HG03039 (cell line): ENCODE measurements at regions not wholly inside any gene's neighbourhood (a gene's known extent, or its start where the extent isn't known, plus 50 kb on each side); places are given as distances from the start of the nearest gene placed in this dataset.

Experiments
- ATAC-seq: cut with Tn5 transposase; IDR thresholded peaks from one replicate; pipeline ENCODE4 v1.9.1; 2021; ENCODE audit warnings: mild to moderate bottlenecking, moderate library complexity; ENCODE audit not compliant: unreplicated experiment

GRCh38 chr7:47691988-47692387 lies 110.1 kb upstream of the TNS3 start:
- ATAC-seq = no peak

DNA sequence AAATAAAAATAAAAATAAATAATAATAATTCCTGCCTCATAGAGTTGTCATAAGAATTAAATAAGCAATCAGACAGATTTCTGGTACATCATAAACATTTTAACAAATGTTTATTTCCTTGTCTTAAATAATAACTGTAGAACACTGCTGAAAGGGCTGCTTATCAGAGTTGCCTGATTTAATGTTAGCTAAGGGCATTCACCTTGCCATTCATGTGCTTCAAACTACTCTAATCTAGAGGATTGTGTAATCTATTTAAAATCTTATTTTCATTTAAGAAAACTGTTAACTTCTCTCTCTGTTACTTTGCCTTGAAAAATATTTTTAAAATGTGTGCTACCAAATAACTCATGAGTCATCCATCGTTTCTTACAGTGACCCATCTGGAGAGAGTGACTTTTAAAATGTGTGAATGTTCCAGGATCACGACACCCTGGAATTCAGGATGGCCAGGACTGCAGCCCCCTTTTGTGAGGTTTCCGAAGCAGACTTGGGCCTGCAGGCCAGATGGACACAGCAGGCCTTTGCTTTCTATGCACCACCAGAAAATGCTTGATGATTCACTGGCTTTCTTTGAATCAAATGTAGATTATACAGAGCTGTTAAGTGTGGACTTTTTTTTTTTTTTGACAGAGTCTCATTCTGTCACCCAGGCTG lies 109.1 kb upstream of the TNS3 start:
- no peak for ATAC-seq

DNA sequence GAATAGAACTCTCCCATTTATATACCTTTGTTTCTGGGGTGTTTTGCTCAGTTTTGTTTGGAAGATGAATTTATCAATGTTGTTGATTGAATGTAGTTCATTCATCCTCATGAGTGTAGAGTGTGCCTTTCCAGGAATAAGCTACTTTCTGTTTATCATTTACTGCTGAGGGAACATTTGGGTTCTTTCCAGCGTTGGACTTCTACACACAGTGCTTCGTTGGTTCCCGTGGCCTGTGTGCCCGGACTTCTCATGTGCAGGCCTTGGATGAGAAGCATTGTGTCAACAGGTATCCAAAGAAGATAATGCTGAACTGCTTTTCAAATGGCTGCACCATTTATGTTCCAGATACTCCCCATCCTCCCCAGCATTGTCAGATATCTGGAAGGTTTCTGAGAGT lies 107.6 kb upstream of the TNS3 start:
- no peak for ATAC-seq

DNA sequence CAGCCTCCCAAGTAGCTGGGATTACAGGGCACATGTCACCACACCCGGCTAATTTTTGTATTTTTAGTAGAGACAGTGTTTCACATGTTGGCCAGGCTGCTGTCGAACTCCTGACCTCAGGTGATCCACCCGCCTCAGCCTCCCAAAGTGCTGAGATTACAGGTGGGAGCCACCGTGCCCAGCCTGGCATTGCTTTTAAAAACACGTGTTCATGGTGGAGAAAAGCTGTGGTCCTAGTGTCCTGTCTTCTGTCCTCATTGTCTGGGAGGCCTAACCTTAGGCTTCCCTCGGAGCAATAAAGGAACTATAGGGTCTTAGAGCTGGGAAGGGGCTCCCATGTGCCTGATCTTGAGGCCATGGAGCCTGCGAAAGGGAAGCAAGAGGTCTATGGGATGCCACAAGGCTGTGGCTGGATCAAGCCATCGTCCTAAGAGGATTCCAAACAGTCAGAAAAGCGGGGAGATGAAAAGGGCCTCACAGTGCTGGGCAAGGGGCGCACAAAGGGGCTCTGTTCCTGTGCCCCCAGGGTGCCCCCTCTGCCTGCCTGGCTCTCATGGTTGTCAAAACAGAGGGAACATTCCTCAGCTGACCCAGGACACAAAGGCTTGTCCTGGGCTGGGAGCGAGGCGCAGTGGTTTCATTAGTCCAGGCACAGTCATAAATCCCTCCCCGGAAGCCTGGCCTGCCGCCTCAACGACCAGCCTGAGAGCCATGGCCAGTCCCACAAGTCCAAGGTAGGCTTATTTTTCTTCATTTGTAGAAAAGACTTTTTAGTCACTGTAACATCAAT lies 106.6 kb upstream of the TNS3 start:
- no peak for ATAC-seq

DNA sequence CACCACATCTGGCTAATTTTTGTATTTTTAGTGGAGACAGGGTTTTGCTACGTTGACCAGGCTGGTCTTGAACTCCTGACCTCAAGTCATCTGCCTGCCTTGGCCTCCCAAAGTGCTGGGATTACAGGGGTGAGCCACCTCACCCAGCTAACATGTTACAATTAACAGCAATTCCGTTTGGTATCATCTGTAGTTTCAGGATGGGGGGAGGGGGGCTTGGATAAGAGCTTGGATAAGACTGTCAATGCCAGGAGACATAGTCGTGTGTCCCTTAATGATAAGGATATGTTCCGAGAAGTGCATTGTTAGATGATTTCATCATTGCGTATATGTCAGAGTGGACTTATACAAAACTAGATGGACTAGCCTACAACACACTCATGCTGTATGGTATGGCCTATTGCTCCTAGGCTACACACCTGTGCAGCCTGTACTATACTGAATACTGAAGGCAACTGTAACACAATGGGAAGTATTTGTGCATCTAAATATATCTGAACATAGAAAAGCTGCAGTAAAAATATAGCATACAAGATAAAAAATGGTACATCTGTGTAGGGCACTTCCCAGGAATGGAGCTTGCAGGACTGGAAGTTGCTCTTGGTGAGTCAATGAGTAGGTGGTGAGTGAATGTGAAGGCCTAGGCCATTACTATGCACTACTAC lies 103.9 kb upstream of the TNS3 start:
- no peak for ATAC-seq

- ATAC-seq = no peak
Observed at GRCh38 chr7:47685151-47685550, 103.2 kb upstream of the TNS3 start.

GRCh38 chr7:47684728-47685127 lies 102.8 kb upstream of the TNS3 start:
- ATAC-seq = no peak

GRCh38 chr7:47683485-47683898 lies 101.6 kb upstream of the TNS3 start:
- ATAC-seq = no peak

- no peak for ATAC-seq
Observed at GRCh38 chr7:47682874-47683273, 101.0 kb upstream of the TNS3 start.

DNA sequence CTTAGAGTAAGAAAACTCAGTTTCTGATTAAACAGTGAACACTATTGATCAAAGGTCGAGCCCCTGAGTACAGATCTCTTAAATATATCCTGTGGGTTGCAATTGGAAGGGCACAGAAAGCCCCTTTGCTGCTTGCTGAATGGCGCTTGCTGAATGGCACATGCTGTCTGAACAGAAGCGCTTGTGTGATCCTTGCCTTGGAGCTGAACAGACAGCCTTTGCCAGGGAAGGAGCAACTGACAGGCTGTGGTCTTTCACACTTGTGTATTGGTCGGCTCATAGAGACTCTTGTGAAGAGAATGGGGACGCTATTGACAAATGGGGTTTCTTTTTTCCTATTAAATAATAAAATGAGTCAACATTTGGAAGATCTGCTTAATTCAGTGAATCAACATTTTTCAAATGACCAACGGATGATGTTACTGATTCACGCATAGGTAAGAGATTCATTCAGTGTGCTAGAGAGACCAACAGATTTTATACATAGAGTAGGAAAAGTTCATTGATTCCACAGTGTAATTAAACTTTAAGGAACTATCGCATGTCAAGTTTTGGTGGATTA lies 99.4 kb upstream of the TNS3 start:
- no peak for ATAC-seq

DNA sequence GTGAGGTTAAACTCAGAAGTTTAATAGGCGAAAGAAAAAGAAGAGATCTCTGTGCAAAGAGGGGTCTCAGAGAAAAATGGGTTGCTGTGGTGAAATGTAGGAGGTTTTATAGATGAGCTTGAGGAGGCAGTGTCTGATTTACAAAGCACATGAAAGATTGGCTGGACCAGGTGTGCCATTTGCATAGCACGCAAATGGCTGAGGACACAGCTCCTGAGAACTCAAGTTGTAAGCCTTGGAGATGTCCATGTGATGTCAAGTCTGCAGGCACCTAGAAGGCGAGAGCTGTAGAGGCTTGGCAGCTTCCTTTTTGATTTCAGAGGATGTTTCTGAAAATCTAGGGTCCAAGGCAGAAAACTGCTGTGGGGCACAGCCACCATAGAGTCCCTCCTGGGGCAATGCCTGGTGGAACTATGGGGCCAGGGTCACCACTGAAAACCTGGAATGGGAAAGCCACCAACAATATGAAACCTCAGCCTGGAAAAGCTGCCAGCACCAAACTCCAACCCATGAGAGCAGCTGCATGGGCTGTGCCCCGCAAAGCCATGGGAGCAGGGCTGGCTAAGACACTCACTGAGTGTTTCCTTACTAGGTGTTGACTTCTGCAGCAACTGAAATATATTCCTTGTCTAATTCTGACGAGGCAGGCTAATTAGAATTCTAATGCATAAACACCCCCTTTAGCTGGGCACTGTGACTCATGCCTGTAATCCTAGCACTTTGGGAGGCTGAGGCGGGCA lies 96.9 kb upstream of the TNS3 start:
- no peak for ATAC-seq

DNA sequence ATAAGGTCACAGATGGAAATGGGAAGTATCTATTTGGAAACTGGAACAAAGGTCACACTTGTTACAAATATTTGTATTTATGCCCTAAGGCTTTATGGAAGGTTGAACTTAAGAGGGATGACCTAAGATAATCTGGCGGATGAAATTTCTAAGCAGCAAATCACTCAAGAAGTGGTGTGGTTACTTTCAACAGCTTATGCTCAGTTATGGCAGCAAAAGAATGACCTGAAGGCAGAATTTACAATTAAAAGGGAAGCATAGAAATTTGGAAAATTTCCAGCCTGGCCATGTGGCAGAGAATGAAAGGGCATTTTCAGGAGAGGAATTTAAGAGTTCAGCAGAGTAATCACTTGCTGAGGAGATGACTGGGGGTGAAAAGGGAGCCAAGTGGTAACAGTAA lies 95.8 kb upstream of the TNS3 start:
- ATAC-seq = no peak

GRCh38 chr7:47677093-47677492 lies 95.2 kb upstream of the TNS3 start:
- no peak for ATAC-seq

- no peak for ATAC-seq
Observed at GRCh38 chr7:47672977-47673381, 91.1 kb upstream of the TNS3 start.

DNA sequence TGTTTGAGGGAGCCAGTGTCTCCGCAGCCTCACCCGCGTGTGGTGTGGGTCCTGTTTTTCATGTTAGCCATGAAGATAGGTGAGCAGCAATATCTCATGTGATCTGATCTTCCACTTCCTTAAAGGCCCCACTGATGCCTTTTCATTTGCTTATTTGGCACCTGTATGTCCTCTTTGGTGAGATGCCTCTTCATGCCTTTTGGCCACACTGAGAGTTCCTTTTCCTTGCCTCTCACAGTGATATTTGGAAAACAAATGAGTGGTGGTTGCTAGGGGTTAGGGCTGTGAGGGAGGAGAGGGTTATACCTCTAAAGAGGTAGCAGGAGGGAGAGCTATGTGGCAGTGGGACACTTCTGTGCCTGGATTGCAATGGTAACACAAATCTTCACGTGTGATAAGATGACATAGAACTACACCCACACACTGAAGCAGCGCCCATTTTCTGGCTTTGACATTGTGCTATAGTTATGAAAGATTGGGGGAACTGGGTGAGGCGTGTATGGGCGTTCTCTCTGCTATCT lies 90.4 kb upstream of the TNS3 start:
- no peak for ATAC-seq

DNA sequence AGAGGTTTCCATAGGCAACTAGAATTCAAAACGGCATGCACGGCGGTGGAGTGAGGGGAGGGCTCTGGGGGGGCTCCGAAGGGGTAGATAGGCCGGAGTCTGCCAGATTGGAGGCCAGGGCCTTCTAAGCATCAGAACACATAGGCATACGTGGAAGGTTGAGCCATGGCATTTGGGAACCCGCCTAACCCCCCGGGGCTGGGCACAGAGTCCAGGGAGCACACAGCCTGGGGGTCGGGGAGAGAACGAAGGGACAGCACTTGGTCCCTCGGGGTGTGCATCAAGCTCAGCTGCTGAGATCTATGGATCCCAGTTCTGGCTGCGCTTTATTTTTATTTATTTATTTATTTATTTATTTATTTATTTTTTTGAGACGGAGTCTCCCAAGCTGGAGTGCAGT lies 89.4 kb upstream of the TNS3 start:
- no peak for ATAC-seq

DNA sequence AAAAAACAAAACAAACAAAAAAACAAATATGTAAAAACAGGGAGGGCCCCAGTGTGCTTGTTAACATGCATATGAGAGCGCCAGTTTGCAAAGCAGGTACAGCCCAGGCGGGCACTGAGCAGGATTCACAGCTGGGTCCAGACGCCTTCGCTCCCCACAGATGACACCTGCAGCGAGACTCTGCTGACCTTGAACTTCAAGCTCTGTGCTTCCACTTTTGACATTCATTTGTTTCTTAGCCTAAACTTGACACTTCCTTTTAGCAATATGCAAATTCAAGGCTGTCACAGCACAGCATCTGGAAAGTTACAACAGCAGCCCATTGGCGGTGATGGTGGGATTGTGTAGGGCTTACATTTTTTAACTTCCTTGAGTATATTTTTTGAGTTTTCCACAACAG lies 88.8 kb upstream of the TNS3 start:
- peak; percentile 86 for ATAC-seq

- no peak for ATAC-seq
Observed at GRCh38 chr7:47669901-47670384, 88.0 kb upstream of the TNS3 start.

GRCh38 chr7:47669178-47669891 lies 87.4 kb upstream of the TNS3 start:
- ATAC-seq = peak; percentile 62
